GM18868 (cell line): ENCODE measurements at regions not wholly inside any gene's neighbourhood (a gene's known extent, or its start where the extent isn't known, plus 50 kb on each side); places are given as distances from the start of the nearest gene placed in this dataset.
A peak's percentile ranks its signal among the peaks of the same experiment; 100 is the strongest.

ENCODE experiments used
- ATAC-seq: cut with Tn5 transposase; IDR thresholded peaks from one replicate; pipeline ENCODE4 v1.9.1; 2021; ENCODE audit warnings: mild to moderate bottlenecking, moderate library complexity; ENCODE audit not compliant: unreplicated experiment

- no peak for ATAC-seq
Observed at GRCh38 chr13:100817928-100818327, 143.3 kb upstream of the TMTC4 start.

GRCh38 chr13:100815476-100816046, 141.0 kb upstream of the TMTC4 start:
- no peak for ATAC-seq

- ATAC-seq, result no peak
Observed at GRCh38 chr13:100812982-100813584, 138.5 kb upstream of the TMTC4 start.

- ATAC-seq, result no peak
Observed at GRCh38 chr13:100811928-100812327, 137.3 kb upstream of the TMTC4 start.

GRCh38 chr13:100811024-100811865, 136.7 kb upstream of the TMTC4 start:
- ATAC-seq, result no peak

- ATAC-seq, result no peak
Observed at GRCh38 chr13:100810481-100810880, 135.9 kb upstream of the TMTC4 start.

- ATAC-seq, result no peak
Observed at GRCh38 chr13:100809856-100810255, 135.3 kb upstream of the TMTC4 start.

- ATAC-seq, result no peak
Observed at GRCh38 chr13:100809129-100809390, 134.5 kb upstream of the TMTC4 start.

- ATAC-seq, result no peak
Observed at GRCh38 chr13:100808330-100809128, 133.9 kb upstream of the TMTC4 start.

- peak; percentile 50 for ATAC-seq
Observed at GRCh38 chr13:100803091-100803490, 128.5 kb upstream of the TMTC4 start.

GRCh38 chr13:100800283-100800875, 125.8 kb upstream of the TMTC4 start:
- ATAC-seq, result no peak

- ATAC-seq, result no peak
Observed at GRCh38 chr13:100798739-100799361, 124.3 kb upstream of the TMTC4 start.

- no peak for ATAC-seq
Observed at GRCh38 chr13:100797921-100798320, 123.3 kb upstream of the TMTC4 start.

- no peak for ATAC-seq
Observed at GRCh38 chr13:100796463-100796862, 121.9 kb upstream of the TMTC4 start.

GRCh38 chr13:100794575-100794974, 120.0 kb upstream of the TMTC4 start:
- ATAC-seq, result no peak

GRCh38 chr13:100790405-100790804, 115.8 kb upstream of the TMTC4 start:
- ATAC-seq, result no peak

GRCh38 chr13:100789968-100790367, 115.4 kb upstream of the TMTC4 start:
- peak; percentile 95 for ATAC-seq

- ATAC-seq, result peak; percentile 3
Observed at GRCh38 chr13:100789481-100789880, 114.9 kb upstream of the TMTC4 start.

GRCh38 chr13:100789025-100789424, 114.4 kb upstream of the TMTC4 start:
- ATAC-seq, result no peak

GRCh38 chr13:100788540-100788939, 113.9 kb upstream of the TMTC4 start:
- no peak for ATAC-seq

GRCh38 chr13:100787899-100788298, 113.3 kb upstream of the TMTC4 start:
- no peak for ATAC-seq
